Thymus (tissue), 11 donors: ENCODE measurements at regions not wholly inside any gene's neighbourhood (a gene's known extent, or its start where the extent isn't known, plus 50 kb on each side); places are given as distances from the start of the nearest gene placed in this dataset.

Source experiments
- DNase-seq, 9 donors: peaks; one replicate each; pipeline ENCODE4 v3.0.0-alpha.2; 2013; ENCODE audit warnings: low spot score in 9 of 9, low read depth in 6 of 9, missing footprints in 1 of 9
- H3K27ac ChIP-seq, 2 donors: one replicate each; pipeline ENCODE4 v1.5.1; 2013; ENCODE audit warnings: control low read depth in 1 of 2, low read depth in 1 of 2, low read length in 1 of 2, mild to moderate bottlenecking in 1 of 2, moderate library complexity in 1 of 2
- H3K27me3 ChIP-seq, 2 donors: one replicate each; pipeline ENCODE4 v1.5.1; 2013; ENCODE audit warnings: low read length in 1 of 2; ENCODE audit not compliant: control insufficient read depth in 2 of 2, insufficient read depth in 1 of 2
- H3K36me3 ChIP-seq, 2 donors: one replicate each; pipeline ENCODE4 v1.5.1; 2013; ENCODE audit warnings: low read length in 1 of 2, mild to moderate bottlenecking in 1 of 2, moderate library complexity in 1 of 2; ENCODE audit not compliant: control insufficient read depth in 2 of 2, insufficient read depth in 2 of 2
- H3K4me1 ChIP-seq, 2 donors: one replicate each; pipeline ENCODE4 v1.5.1; 2013; ENCODE audit warnings: low read length in 2 of 2; ENCODE audit not compliant: control insufficient read depth in 2 of 2, insufficient read depth in 2 of 2
- H3K4me3 ChIP-seq, 2 donors: one replicate each; pipeline ENCODE4 v1.5.1; 2013; ENCODE audit warnings: low read length in 2 of 2, control low read depth in 1 of 2, mild to moderate bottlenecking in 1 of 2
- H3K9me3 ChIP-seq, 2 donors: one replicate each; pipeline ENCODE4 v1.5.1; 2013; ENCODE audit warnings: low read length in 1 of 2, mild to moderate bottlenecking in 1 of 2; ENCODE audit not compliant: control insufficient read depth in 2 of 2, insufficient read depth in 1 of 2
- WGBS: extraction: QIAGEN DNeasy Blood & Tissue Kit; methylation state at CpG from one replicate; pipeline ENCODE4 v1.1.7; 2013; 5-methylcytosine and 5-hydroxymethylcytosine counted together
- donor health status: healthy.

GRCh38 chr14:31947680-31948595 lies 129.2 kb upstream of the ARHGAP5 start:
- H3K4me1 ChIP-seq = peaks cover 0 to 2% of the 10 kb centered on the region in 2 donors

GRCh38 chr14:31949709-31950108 lies 127.4 kb upstream of the ARHGAP5 start:
- H3K36me3 ChIP-seq = no peaks in the 10 kb centered on the region
- H3K4me1 ChIP-seq = peaks cover 0 to 2% of the 10 kb centered on the region in 2 donors

More at GRCh38 chr14:31947680-31948595, 129.2 kb upstream of the ARHGAP5 start:
- H3K36me3 ChIP-seq = no peaks in the 10 kb centered on the region
- no peak for DNase-seq
- peaks cover 0 to 9% of the 10 kb centered on the region in 2 donors for H3K27me3 ChIP-seq
- no peaks in the 10 kb centered on the region for H3K9me3 ChIP-seq
- no peak overlapping the region for H3K4me3 ChIP-seq
- no peak overlapping the region for H3K27ac ChIP-seq
- 93% methylated on average over 5 of the region's 5 CpGs for WGBS

GRCh38 chr14:31950331-31950730 lies 126.8 kb upstream of the ARHGAP5 start:
- H3K4me3 ChIP-seq = no peak overlapping the region
- H3K4me1 ChIP-seq = no peaks in the 10 kb centered on the region
- WGBS = 73% methylated on average over 7 of the region's 7 CpGs
- H3K27me3 ChIP-seq = peaks cover 0 to 9% of the 10 kb centered on the region in 2 donors
- H3K36me3 ChIP-seq = no peaks in the 10 kb centered on the region
- H3K9me3 ChIP-seq = no peaks in the 10 kb centered on the region
- no peak for DNase-seq
- H3K27ac ChIP-seq = no peak overlapping the region

More at GRCh38 chr14:31949709-31950108, 127.4 kb upstream of the ARHGAP5 start:
- Histone ChIP-seq H3K9me3 (no peaks in the 10 kb centered on the region), H3K4me3 (no peak overlapping the region), H3K27me3 (peaks cover 0 to 9% of the 10 kb centered on the region in 2 donors), H3K27ac (no peak overlapping the region)
- 79% methylated on average over 1 of the region's 1 CpG for WGBS
- no peak for DNase-seq

- H3K27ac ChIP-seq = no peak overlapping the region
- H3K36me3 ChIP-seq = no peaks in the 10 kb centered on the region
- 66% methylated on average over 19 of the region's 19 CpGs for WGBS
- no peak for DNase-seq
- H3K9me3 ChIP-seq = no peaks in the 10 kb centered on the region
- no peak overlapping the region for H3K4me3 ChIP-seq
- peaks cover 0 to 9% of the 10 kb centered on the region in 2 donors for H3K27me3 ChIP-seq
- no peaks in the 10 kb centered on the region for H3K4me1 ChIP-seq
These were observed 126.1 kb upstream of the ARHGAP5 start for GRCh38 chr14:31950764-31951637.

- Histone ChIP-seq H3K4me3 (no peak overlapping the region), H3K36me3 (no peaks in the 10 kb centered on the region), H3K27me3 (peaks cover 0 to 9% of the 10 kb centered on the region in 2 donors), H3K9me3 (no peaks in the 10 kb centered on the region), H3K27ac (no peak overlapping the region), H3K4me1 (no peaks in the 10 kb centered on the region)
- WGBS = 87% methylated on average over 4 of the region's 4 CpGs
- no peak for DNase-seq
These were observed 125.5 kb upstream of the ARHGAP5 start for GRCh38 chr14:31951638-31951964.

DNA sequence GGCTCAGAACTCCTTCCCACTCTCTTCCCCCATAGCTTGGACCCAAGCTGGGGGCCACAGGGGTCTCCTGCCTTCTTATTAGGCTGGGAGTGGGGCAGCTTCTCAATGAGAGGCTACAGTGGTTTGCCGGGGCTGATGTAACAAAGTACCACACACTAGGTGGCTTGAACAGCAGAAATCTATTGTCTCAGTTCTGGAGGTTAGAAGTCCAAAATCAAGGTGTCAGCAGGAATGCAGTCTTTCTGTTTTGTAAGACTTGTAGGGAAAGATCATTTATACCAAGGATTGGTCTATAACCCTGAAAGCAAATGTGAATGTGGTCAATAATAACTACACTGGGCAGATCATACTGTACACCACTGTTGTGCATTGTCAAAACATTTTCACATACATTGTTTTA lies 124.5 kb upstream of the ARHGAP5 start:
- Histone ChIP-seq H3K9me3 (no peaks in the 10 kb centered on the region), H3K27me3 (peaks cover 0 to 9% of the 10 kb centered on the region in 2 donors), H3K4me1 (no peaks in the 10 kb centered on the region), H3K4me3 (no peak overlapping the region), H3K27ac (no peak overlapping the region), H3K36me3 (no peaks in the 10 kb centered on the region)
- DNase-seq = no peak
- WGBS = 98% methylated on average over 1 of the region's 1 CpG

DNA sequence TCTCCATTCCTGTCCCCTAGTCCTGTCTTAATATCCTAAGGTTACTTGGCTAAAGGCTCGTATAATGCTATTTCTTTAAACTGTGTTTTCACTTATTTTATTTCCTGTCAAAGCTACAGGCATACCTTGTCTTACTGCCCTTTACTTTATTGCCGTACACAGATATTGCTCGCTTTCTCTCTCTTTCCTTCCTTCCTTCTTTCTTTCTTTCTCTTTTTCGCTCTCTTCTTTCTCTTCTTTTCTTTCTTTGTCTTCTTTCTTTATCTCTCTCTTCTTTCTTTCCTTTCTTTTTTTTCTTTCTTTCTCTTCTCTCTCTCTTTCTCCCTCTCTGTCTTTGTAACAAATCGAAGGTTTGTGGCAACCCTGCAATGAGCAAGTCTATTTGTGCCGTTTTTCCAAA lies 123.9 kb upstream of the ARHGAP5 start:
- no peak overlapping the region for H3K4me3 ChIP-seq
- H3K27ac ChIP-seq = no peak overlapping the region
- no peak for DNase-seq
- H3K36me3 ChIP-seq = no peaks in the 10 kb centered on the region
- H3K9me3 ChIP-seq = no peaks in the 10 kb centered on the region
- WGBS = 97% methylated on average over 6 of the region's 6 CpGs
- H3K27me3 ChIP-seq = peaks cover 0 to 9% of the 10 kb centered on the region in 2 donors
- H3K4me1 ChIP-seq = no peaks in the 10 kb centered on the region

DNA sequence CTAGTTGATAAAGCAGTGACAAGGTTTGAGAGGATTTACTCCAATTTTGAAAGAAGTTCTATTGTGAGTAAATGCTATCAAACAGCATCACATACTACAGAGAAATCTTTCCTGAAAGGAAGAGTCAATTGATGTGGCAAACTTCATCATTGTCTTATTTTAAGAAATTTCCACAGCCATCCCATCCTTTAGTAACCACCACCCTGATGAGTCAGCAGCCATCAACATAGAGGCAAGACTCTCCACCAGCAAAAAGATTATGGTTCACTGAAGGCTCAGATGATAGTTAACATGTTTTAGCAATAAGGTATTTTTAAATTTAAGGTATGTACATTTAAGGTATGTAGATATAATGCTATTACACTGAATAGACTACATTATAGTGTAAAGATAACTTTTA lies 122.1 kb upstream of the ARHGAP5 start:
- Histone ChIP-seq H3K4me3 (no peak overlapping the region), H3K27ac (no peak overlapping the region), H3K36me3 (no peaks in the 10 kb centered on the region), H3K9me3 (no peaks in the 10 kb centered on the region), H3K27me3 (peaks cover 0 to 9% of the 10 kb centered on the region in 2 donors), H3K4me1 (no peaks in the 10 kb centered on the region)
- DNase-seq = no peak
